WTC11 (cell line): ENCODE measurements at regions not wholly inside any gene's neighbourhood (a gene's known extent, or its start where the extent isn't known, plus 50 kb on each side); places are given as distances from the start of the nearest gene placed in this dataset.

Experiments used
- ATAC-seq: fragments of 200-7000 bp; cut with Tn5 transposase; 2 replicates; pipeline ENCODE4 v1.10.0; 2021; ENCODE audit warnings: mild to moderate bottlenecking, moderate library complexity
- CTCF ChIA-PET: fragments of 300-600 bp; sonication (Branson Sonifier 250); formaldehyde crosslinking; loops from one replicate; lab custom pipeline; 2021; ENCODE audit warnings: antibody characterized with exemption; lab: Charles Lee
- POLR2A ChIA-PET: fragments of 350-600 bp; sonication (Branson Sonifier 250); formaldehyde crosslinking; loops from one replicate; lab custom pipeline; 2021; ENCODE audit warnings: antibody characterized with exemption; lab: Charles Lee
- DNase-seq: peaks from one replicate; pipeline ENCODE4 v3.0.0; 2021; ENCODE audit warnings: low spot score
- H3K27ac Mint-ChIP-seq: 2 replicates; pipeline ENCODE4 v1.8.0; 2021; ENCODE audit warnings: mixed read lengths
- H3K27me3 Mint-ChIP-seq: 2 replicates; pipeline ENCODE4 v1.8.0; 2021; ENCODE audit warnings: low read depth, mild to moderate bottlenecking, moderate library complexity, mixed read lengths
- H3K36me3 Mint-ChIP-seq: 2 replicates; pipeline ENCODE4 v1.8.0; 2021; ENCODE audit warnings: mixed read lengths
- H3K4me1 Mint-ChIP-seq: 2 replicates; pipeline ENCODE4 v1.8.0; 2022; ENCODE audit warnings: mixed read lengths
- H3K4me3 Mint-ChIP-seq: 2 replicates; pipeline ENCODE4 v1.8.0; 2021; ENCODE audit warnings: mild to moderate bottlenecking, moderate library complexity, mixed read lengths
- H3K9me3 Mint-ChIP-seq: 2 replicates; pipeline ENCODE4 v1.8.0; 2021; ENCODE audit warnings: mixed read lengths
- ELF4 ChIP-seq: sonication (generic); formaldehyde crosslinking; IDR thresholded peaks from 2 replicates; pipeline ENCODE4 v1.8.1; 2022; ENCODE audit warnings: low read depth, mild to moderate bottlenecking, moderate library complexity, missing genetic modification reagents
- FOXJ3 ChIP-seq: sonication (generic); formaldehyde crosslinking; IDR thresholded peaks from 2 replicates; pipeline ENCODE4 v1.9.0; 2021; ENCODE audit warnings: missing genetic modification reagents, mild to moderate bottlenecking, borderline replicate concordance
- FOXK1 ChIP-seq: sonication (generic); formaldehyde crosslinking; IDR thresholded peaks from 2 replicates; pipeline ENCODE4 v1.8.0; 2022; ENCODE audit warnings: mild to moderate bottlenecking, moderate library complexity, missing genetic modification reagents
- FOXP1 ChIP-seq: sonication (generic); formaldehyde crosslinking; IDR thresholded peaks from 2 replicates; pipeline ENCODE4 v1.8.0; 2022; ENCODE audit warnings: missing genetic modification reagents, mild to moderate bottlenecking, moderate library complexity, borderline replicate concordance
- GABPB1 ChIP-seq: sonication (generic); formaldehyde crosslinking; IDR thresholded peaks from 2 replicates; pipeline ENCODE4 v1.8.1; 2023; ENCODE audit warnings: mild to moderate bottlenecking, missing genetic modification reagents
- JUN ChIP-seq: sonication (generic); formaldehyde crosslinking; IDR thresholded peaks from 2 replicates; pipeline ENCODE4 v1.8.0; 2023; ENCODE audit warnings: mild to moderate bottlenecking, missing genetic modification reagents
- NFATC4 ChIP-seq: fragments of 250-450 bp; sonication (Bioruptor Pico); IDR thresholded peaks from 2 replicates; pipeline ENCODE4 v1.9.0; 2021; ENCODE audit warnings: mild to moderate bottlenecking
- NFYB ChIP-seq: sonication (generic); formaldehyde crosslinking; conservative IDR thresholded peaks from 2 replicates; pipeline ENCODE4 v1.8.0; 2022; ENCODE audit warnings: low read depth, missing genetic modification reagents
- OVOL2 ChIP-seq: fragments of 250-450 bp; sonication (Bioruptor Pico); IDR thresholded peaks from 2 replicates; pipeline ENCODE4 v1.9.0; 2021; ENCODE audit warnings: mild to moderate bottlenecking, borderline replicate concordance
- SMAD3 ChIP-seq: sonication (generic); formaldehyde crosslinking; IDR thresholded peaks from 2 replicates; pipeline ENCODE4 v1.8.0; 2022; ENCODE audit warnings: missing genetic modification reagents, mild to moderate bottlenecking, borderline replicate concordance
- ZBTB21 ChIP-seq: sonication (generic); formaldehyde crosslinking; IDR thresholded peaks from 2 replicates; pipeline ENCODE4 v1.8.1; 2023; ENCODE audit warnings: mild to moderate bottlenecking, missing genetic modification reagents, borderline replicate concordance
- ZNF138 ChIP-seq: sonication (generic); formaldehyde crosslinking; conservative IDR thresholded peaks from 2 replicates; pipeline ENCODE4 v1.8.1; 2022; ENCODE audit warnings: mild to moderate bottlenecking, moderate library complexity, missing genetic modification reagents
- ZNF219 ChIP-seq: sonication (generic); formaldehyde crosslinking; IDR thresholded peaks from 2 replicates; pipeline ENCODE4 v1.8.0; 2023; ENCODE audit warnings: missing genetic modification reagents, mild to moderate bottlenecking, borderline replicate concordance
- ZNF263 ChIP-seq: sonication (generic); formaldehyde crosslinking; IDR thresholded peaks from 2 replicates; pipeline ENCODE4 v1.8.1; 2022; ENCODE audit warnings: low read depth, mild to moderate bottlenecking, moderate library complexity, missing genetic modification reagents
- TF ChIP-seq, protein P1 (sequence below): sonication (generic); formaldehyde crosslinking; IDR thresholded peaks from 2 replicates; pipeline ENCODE4 v1.8.1; 2023; ENCODE audit warnings: mild to moderate bottlenecking, missing genetic modification reagents, moderate library complexity
- TF ChIP-seq, protein P2 (sequence below): sonication (generic); formaldehyde crosslinking; IDR thresholded peaks from 2 replicates; pipeline ENCODE4 v1.8.1; 2022; ENCODE audit warnings: mild to moderate bottlenecking, moderate library complexity, missing genetic modification reagents
- TF ChIP-seq, protein P3 (sequence below): sonication (generic); formaldehyde crosslinking; IDR thresholded peaks from 2 replicates; pipeline ENCODE4 v1.8.1; 2023; ENCODE audit warnings: mild to moderate bottlenecking, missing genetic modification reagents, moderate library complexity
- TF ChIP-seq, protein P4 (sequence below): fragments of 200-600 bp; IDR thresholded peaks from 2 replicates; pipeline ENCODE4 v1.8.0; 2022; ENCODE audit warnings: antibody characterized with exemption
- TF ChIP-seq, protein P5 (sequence below): sonication (generic); formaldehyde crosslinking; IDR thresholded peaks from 2 replicates; pipeline ENCODE4 v1.8.0; 2023; ENCODE audit warnings: missing genetic modification reagents
- TF ChIP-seq, protein P6 (sequence below): sonication (generic); formaldehyde crosslinking; IDR thresholded peaks from 2 replicates; pipeline ENCODE4 v1.8.1; 2023; ENCODE audit warnings: mild to moderate bottlenecking, missing genetic modification reagents
- TF ChIP-seq, protein P7 (sequence below): fragments of 250-450 bp; sonication (Bioruptor Pico); IDR thresholded peaks from 2 replicates; pipeline ENCODE4 v1.9.0; 2021; ENCODE audit warnings: mild to moderate bottlenecking
- TF ChIP-seq, protein P8 (sequence below): fragments of 250-450 bp; sonication (Bioruptor Pico); conservative IDR thresholded peaks from 2 replicates; pipeline ENCODE4 v1.9.0; 2021; ENCODE audit warnings: mild to moderate bottlenecking

DNA sequence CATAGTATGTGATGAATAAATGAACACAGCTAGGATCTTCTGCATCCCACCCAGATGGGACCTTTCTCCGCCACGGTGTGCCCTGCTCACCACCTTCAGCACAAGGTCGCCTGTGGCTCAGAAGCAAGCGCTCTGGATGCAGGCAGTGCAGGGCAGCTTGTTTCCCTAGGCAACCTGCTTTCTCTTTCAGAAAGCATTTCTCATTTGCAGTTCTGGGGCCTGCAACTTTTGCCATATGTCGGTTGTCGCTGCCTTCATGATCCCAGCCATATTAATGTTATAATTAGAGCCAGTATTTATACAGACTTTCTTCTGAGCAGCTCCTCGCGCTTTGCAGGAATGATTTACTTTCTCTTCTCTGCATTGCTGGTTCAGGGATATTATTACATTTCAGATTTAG, 692.8 kb downstream of the RNF144A start (continued):
- TF ChIP-seq, protein P1, sequence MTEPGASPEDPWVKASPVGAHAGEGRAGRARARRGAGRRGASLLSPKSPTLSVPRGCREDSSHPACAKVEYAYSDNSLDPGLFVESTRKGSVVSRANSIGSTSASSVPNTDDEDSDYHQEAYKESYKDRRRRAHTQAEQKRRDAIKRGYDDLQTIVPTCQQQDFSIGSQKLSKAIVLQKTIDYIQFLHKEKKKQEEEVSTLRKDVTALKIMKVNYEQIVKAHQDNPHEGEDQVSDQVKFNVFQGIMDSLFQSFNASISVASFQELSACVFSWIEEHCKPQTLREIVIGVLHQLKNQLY (CRISPR knock-in tag): no peak
- TF ChIP-seq, protein P2, sequence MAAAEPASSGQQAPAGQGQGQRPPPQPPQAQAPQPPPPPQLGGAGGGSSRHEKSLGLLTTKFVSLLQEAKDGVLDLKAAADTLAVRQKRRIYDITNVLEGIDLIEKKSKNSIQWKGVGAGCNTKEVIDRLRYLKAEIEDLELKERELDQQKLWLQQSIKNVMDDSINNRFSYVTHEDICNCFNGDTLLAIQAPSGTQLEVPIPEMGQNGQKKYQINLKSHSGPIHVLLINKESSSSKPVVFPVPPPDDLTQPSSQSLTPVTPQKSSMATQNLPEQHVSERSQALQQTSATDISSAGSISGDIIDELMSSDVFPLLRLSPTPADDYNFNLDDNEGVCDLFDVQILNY (CRISPR knock-in tag): no peak
- TF ChIP-seq ZBTB21 (CRISPR knock-in tag) (no peak), ZNF263 (CRISPR knock-in tag) (no peak), NFYB (no peak), GABPB1 (CRISPR knock-in tag) (no peak), OVOL2 (CRISPR knock-in tag) (no peak), JUN (no peak)
- TF ChIP-seq, protein P3, sequence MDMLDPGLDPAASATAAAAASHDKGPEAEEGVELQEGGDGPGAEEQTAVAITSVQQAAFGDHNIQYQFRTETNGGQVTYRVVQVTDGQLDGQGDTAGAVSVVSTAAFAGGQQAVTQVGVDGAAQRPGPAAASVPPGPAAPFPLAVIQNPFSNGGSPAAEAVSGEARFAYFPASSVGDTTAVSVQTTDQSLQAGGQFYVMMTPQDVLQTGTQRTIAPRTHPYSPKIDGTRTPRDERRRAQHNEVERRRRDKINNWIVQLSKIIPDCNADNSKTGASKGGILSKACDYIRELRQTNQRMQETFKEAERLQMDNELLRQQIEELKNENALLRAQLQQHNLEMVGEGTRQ (CRISPR knock-in tag): no peak
- TF ChIP-seq, protein P4, sequence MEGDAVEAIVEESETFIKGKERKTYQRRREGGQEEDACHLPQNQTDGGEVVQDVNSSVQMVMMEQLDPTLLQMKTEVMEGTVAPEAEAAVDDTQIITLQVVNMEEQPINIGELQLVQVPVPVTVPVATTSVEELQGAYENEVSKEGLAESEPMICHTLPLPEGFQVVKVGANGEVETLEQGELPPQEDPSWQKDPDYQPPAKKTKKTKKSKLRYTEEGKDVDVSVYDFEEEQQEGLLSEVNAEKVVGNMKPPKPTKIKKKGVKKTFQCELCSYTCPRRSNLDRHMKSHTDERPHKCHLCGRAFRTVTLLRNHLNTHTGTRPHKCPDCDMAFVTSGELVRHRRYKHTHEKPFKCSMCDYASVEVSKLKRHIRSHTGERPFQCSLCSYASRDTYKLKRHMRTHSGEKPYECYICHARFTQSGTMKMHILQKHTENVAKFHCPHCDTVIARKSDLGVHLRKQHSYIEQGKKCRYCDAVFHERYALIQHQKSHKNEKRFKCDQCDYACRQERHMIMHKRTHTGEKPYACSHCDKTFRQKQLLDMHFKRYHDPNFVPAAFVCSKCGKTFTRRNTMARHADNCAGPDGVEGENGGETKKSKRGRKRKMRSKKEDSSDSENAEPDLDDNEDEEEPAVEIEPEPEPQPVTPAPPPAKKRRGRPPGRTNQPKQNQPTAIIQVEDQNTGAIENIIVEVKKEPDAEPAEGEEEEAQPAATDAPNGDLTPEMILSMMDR: no peak

DNA sequence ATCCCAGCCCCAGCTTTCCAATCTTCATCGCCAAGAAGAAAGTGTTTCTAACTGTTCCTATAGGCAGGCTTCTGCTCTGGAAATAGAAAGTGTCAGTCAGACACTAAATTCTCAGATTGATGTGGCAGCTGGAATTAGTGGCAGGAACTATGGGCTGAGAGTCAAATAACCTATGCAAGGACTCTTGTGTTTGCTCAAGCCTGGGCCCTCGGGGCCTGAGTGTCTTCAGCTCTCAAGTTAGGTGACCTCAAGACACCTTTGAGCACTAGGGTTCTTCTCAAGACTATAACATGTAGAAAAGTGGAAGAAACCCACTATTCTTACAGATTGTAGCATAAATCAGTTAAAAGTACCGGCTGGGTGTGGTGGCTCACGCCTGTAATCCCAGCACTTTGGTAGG, 694.5 kb downstream of the RNF144A start:
- Mint-ChIP-seq H3K27me3 (no peaks in the 10 kb centered on the region; the same call in 1 of the 2 replicates), H3K9me3 (peaks cover 14% of the 10 kb centered on the region), H3K36me3 (no peaks in the 10 kb centered on the region), H3K4me1 (peaks cover 23% of the 10 kb centered on the region), H3K27ac (no peak overlapping the region), H3K4me3 (no peak overlapping the region)
- ChIA-PET CTCF (no interaction called here), POLR2A (no interaction called here)
- ATAC-seq (no peak), DNase-seq (no peak)
- TF ChIP-seq, protein P5, sequence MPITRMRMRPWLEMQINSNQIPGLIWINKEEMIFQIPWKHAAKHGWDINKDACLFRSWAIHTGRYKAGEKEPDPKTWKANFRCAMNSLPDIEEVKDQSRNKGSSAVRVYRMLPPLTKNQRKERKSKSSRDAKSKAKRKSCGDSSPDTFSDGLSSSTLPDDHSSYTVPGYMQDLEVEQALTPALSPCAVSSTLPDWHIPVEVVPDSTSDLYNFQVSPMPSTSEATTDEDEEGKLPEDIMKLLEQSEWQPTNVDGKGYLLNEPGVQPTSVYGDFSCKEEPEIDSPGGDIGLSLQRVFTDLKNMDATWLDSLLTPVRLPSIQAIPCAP (CRISPR knock-in tag): no peak
- TF ChIP-seq FOXP1: no peak
- no peak for TF ChIP-seq FOXJ3 (CRISPR knock-in tag)
- no peak for TF ChIP-seq ZNF138 (CRISPR knock-in tag)
- TF ChIP-seq ZNF219 (CRISPR knock-in tag): no peak
- TF ChIP-seq, protein P6, sequence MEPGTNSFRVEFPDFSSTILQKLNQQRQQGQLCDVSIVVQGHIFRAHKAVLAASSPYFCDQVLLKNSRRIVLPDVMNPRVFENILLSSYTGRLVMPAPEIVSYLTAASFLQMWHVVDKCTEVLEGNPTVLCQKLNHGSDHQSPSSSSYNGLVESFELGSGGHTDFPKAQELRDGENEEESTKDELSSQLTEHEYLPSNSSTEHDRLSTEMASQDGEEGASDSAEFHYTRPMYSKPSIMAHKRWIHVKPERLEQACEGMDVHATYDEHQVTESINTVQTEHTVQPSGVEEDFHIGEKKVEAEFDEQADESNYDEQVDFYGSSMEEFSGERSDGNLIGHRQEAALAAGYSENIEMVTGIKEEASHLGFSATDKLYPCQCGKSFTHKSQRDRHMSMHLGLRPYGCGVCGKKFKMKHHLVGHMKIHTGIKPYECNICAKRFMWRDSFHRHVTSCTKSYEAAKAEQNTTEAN: no peak
- no peak for TF ChIP-seq ELF4 (CRISPR knock-in tag)
- TF ChIP-seq, protein P7, sequence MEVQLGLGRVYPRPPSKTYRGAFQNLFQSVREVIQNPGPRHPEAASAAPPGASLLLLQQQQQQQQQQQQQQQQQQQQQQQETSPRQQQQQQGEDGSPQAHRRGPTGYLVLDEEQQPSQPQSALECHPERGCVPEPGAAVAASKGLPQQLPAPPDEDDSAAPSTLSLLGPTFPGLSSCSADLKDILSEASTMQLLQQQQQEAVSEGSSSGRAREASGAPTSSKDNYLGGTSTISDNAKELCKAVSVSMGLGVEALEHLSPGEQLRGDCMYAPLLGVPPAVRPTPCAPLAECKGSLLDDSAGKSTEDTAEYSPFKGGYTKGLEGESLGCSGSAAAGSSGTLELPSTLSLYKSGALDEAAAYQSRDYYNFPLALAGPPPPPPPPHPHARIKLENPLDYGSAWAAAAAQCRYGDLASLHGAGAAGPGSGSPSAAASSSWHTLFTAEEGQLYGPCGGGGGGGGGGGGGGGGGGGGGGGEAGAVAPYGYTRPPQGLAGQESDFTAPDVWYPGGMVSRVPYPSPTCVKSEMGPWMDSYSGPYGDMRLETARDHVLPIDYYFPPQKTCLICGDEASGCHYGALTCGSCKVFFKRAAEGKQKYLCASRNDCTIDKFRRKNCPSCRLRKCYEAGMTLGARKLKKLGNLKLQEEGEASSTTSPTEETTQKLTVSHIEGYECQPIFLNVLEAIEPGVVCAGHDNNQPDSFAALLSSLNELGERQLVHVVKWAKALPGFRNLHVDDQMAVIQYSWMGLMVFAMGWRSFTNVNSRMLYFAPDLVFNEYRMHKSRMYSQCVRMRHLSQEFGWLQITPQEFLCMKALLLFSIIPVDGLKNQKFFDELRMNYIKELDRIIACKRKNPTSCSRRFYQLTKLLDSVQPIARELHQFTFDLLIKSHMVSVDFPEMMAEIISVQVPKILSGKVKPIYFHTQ: no peak
- TF ChIP-seq, protein P2 (CRISPR knock-in tag): no peak
- TF ChIP-seq GABPB1 (CRISPR knock-in tag): no peak
- no peak for TF ChIP-seq FOXK1
- no peak for TF ChIP-seq NFATC4 (CRISPR knock-in tag)
- TF ChIP-seq, protein P8, sequence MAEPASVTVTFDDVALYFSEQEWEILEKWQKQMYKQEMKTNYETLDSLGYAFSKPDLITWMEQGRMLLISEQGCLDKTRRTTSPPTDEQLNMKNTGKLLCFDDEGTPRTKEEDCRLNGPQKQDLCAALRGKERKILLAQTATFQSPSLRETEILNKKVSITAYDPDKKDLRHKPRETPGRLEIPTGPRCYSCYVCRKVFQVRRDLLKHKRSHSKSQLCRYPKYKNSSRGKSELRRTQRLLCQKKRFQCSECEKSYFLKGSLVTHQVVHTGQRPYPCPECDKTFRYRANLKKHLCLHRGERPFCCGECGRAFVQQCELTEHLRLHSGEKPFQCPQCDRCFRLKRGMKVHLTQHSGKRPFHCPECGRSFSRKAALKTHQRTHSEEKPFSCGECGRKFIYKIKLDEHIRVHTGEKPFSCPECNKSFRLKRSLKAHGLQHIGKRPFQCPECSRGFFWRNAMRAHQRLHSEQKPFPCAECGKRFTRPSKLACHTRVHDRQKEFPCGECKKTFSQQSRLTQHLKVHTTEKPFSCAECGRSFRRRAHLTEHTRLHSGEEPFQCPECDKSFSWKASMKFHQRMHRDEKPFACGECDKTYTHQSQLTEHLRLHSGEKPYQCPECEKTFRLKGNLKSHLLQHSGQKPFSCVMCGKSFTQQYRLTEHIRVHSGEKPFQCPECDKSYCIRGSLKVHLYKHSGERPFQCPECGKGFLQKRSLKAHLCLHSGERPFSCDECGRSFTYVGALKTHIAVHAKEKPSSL (CRISPR knock-in tag): no peak
- TF ChIP-seq SMAD3 (CRISPR knock-in tag): no peak
